RKO (cell line): ENCODE measurements at regions not wholly inside any gene's neighbourhood (a gene's known extent, or its start where the extent isn't known, plus 50 kb on each side); places are given as distances from the start of the nearest gene placed in this dataset.

Experiments
- DNase-seq: peaks from one replicate; pipeline ENCODE4 v3.0.0-alpha.2; 2016; ENCODE audit warnings: low spot score

DNA sequence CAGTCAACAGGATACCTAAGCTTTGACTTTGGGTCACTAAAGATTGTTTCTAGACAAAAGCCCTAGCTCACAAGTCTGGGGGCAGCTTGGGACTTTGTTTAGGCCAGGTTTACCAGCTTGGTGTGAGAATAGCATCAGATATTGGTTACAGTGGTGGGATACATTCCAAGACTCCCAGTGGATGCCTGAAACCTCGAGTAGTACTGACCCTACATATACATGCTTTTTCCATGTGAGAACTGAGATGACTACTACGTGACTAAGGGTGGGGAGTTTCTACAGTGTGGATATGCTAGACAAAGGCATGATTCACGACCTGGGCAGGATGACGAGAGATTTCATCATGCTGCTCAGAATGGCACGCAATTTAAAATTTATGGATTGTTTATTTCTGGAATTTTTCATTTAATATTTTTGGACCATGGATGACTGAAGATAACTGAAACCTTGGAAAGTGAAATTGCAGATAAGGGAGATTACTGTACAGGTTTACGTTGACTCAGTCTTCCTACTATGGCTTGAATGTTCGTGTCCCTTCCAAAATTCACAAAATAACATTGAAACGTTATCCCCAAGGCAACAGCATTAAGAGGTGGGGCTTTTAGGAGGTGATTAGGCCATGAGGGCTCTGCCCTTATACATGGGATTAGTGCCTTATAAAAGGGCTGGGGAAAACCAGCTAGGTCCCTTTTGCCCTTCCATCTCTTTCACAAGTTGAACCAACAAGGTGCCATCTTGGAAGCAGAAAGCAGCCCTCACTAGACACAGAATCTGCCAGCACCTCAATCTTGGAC, 50.2 kb upstream of the CTAGE1 start:
- DNase-seq: peak; percentile 88

- DNase-seq: no peak
These were observed 50.8 kb upstream of the CTAGE1 start for GRCh38 chr18:22468554-22468891.

GRCh38 chr18:22469061-22469734, 51.5 kb upstream of the CTAGE1 start:
- no peak for DNase-seq

- DNase-seq: no peak
These were observed 52.2 kb upstream of the CTAGE1 start for GRCh38 chr18:22469926-22470247.

GRCh38 chr18:22470248-22471235, 52.8 kb upstream of the CTAGE1 start:
- DNase-seq: no peak

DNA sequence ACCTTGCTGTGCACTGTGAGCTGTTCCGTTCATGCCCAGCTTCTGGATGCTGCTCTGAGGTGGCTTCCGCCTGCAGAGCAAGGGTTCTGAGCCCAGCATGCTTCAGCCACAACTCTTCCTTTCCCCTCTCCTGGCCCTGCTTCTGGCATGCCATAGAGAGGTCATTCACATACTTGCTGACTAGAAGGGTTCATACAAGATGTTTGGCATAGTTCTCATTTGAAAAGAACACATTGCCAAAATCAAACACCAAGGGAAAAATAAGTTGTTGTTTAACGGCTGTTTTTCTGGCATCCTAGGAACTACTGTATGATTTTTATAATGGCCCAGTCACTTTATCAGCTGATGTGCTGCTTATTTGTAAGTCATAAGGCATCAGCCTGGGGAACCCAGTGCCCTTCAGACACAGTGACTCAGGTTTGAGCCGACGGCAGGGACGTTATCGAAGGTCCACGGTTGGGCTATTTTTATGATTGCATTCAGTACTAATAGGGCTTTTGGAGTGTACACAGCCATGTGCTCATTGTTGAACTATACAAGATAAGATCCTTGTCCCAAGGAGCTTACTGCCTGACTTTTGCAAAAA, 53.9 kb upstream of the CTAGE1 start:
- no peak for DNase-seq

GRCh38 chr18:22473366-22473765, 55.7 kb upstream of the CTAGE1 start:
- DNase-seq: no peak

GRCh38 chr18:22475426-22476100, 57.8 kb upstream of the CTAGE1 start:
- no peak for DNase-seq

DNA sequence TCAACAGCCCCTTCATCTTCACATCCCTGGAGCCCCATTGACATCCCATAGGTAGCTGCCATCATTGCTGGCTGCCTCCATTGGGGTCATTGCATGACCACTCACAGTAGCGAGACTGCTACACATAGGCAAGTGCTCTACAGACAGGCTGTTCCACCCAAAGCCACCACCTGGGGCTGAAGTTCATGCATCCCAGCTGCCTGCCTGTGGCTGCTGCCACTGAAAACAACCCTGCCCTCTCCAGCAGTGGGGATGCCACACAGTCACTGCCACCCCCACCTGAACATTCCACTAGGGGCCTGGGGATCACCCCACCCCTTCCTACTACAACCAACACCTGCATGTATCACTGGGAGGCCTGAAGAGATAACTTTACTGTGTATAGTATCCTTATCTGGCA, 59.5 kb upstream of the CTAGE1 start:
- no peak for DNase-seq

GRCh38 chr18:22482948-22483347, 65.2 kb upstream of the CTAGE1 start:
- DNase-seq: no peak

GRCh38 chr18:22483407-22483806, 65.7 kb upstream of the CTAGE1 start:
- DNase-seq: no peak

DNA sequence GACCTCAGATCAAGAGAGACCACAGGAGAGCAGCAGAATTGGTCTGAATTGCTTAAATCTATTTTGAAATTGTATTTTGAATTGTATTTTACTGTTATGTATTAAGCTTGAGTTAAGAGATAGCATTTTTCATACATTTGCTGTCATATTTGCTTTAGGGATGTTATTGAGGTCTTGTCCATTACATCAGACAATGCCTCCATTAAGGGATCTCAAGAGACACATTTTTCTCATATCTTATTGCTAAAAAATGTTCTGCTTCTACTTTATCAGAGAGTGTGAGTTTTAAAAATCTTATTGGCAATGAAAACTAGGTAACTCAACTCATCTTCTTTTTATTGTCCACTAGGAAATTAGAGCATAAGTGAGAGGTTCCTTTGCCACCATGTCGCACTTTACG, 66.8 kb upstream of the CTAGE1 start:
- no peak for DNase-seq

- DNase-seq: no peak
These were observed 68.1 kb upstream of the CTAGE1 start for GRCh38 chr18:22485808-22486244.

DNA sequence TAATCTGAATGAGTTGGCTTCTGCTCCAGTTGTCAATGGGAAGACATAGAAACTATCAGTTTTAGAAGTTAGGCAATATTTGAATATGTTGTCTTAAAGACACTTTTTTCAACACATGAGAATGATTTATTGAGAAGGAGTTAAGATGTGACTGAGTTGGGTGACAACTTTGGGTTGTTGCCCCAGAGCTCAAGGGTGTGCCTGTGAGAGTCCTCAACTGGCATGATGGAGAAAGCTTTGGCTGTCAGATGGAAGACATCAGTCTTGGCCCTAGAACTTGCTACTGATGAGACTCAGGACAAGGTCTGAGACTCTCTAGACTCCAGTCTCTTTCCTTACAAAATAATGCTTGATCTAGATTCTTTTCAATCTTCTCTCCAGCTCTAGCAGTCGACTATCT, 69.0 kb upstream of the CTAGE1 start:
- DNase-seq: no peak

GRCh38 chr18:22488554-22488953, 70.8 kb upstream of the CTAGE1 start:
- DNase-seq: no peak

DNA sequence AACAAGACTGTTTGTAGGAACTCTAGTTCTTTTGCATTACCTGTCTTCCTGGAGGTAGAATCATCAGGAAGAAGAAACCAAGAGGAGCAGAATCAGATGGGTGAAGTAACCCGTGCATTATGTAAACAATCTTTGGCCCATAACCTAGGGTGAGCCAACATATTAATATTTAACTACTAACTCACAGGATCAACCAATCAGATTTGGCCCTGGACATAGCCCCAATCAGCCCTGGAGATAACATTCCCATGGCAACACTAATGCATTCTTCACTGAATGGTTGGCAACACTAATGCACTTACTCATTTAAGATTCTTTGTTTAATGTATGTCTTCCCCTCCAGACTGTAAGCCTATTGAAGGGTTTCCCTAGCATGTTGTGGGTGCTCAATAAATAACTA, 72.0 kb upstream of the CTAGE1 start:
- no peak for DNase-seq

- no peak for DNase-seq
These were observed 72.7 kb upstream of the CTAGE1 start for GRCh38 chr18:22490429-22490846.

GRCh38 chr18:22493255-22493654, 75.5 kb upstream of the CTAGE1 start:
- no peak for DNase-seq

DNA sequence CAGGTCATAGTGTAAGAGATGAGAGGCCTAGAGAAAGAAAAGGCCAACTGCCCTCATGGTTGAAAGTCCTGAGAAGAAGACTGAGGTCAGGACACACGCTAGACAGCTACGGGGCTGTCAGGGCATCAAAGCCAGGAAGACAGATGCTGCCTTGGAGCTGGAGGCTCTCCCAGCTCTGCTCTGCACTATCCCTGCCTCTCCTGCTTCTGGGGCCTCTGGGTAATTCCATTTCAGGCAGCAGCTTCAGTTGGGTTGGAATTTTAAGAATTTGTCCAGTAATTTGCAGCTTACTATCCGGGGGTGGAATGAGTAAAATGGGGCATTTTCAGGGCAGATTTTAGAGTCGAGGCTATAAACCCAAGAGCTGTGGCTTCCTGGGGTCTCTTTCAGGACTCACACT, 76.2 kb upstream of the CTAGE1 start:
- no peak for DNase-seq

DNA sequence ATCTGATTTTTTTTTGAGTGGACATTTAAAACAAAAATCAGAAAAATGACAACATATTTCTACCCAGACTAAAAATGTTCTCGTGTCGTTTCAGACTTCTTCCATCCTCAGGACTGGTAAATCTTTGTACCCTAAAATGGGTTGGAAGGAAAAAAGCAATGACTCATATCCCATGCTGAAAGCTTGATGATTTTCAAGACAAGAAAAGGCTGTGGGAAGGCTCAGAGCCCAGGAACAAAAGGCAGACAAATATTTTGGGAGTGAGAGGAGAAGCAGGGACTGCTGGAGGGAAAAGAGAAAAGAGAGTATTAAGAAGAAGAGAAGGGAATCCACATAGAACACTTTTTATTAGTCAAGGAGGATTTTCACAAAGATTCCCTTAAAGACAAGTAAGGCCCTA, 77.1 kb upstream of the CTAGE1 start:
- no peak for DNase-seq

- DNase-seq: no peak
These were observed 81.7 kb upstream of the CTAGE1 start for GRCh38 chr18:22499421-22499820.

DNA sequence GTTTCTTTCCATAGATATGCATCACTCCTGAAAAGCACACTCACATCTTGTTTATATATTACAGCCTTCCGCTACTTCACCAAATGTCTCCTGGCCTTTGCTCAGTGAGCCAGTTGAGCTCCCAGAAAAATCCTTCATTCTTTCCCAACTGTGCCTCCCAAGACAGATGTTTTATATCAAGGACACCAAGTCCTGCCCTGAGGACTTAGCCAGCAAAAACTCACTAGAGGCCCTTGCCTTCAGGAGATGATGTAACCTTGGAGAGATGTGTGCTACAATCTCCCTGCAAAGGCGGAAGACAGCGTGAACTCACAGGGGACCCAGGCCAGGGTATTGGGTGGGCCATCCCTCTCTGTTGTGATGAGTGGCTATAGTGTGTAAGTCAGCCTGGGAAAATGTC, 86.1 kb upstream of the CTAGE1 start:
- DNase-seq: no peak
